Panc1 (cell line): ENCODE measurements at regions not wholly inside any gene's neighbourhood (a gene's known extent, or its start where the extent isn't known, plus 50 kb on each side); places are given as distances from the start of the nearest gene placed in this dataset.
A peak's percentile ranks its signal among the peaks of the same experiment; 100 is the strongest.

Source experiments
- CTCF ChIP-seq: fragments of 450-650 bp; IDR thresholded peaks from 2 replicates; pipeline ENCODE4 v1.5.1; 2017; ENCODE audit warnings: mild to moderate bottlenecking
- REST ChIP-seq, 2 experiments: IDR thresholded peaks; 2 replicates each; pipeline ENCODE4 v1.6.1; 2011 to 2012; ENCODE audit warnings: low read depth in 2 of 2, control low read depth in 1 of 2, low read length in 1 of 2, mild to moderate bottlenecking in 1 of 2, moderate library complexity in 1 of 2; ENCODE audit not compliant: insufficient read depth in 1 of 2

GRCh38 chr12:94074980-94075629, 73.3 kb upstream of the PLXNC1 start:
- TF ChIP-seq CTCF (peak; percentile 74), REST (IDR thresholded peaks at IDR 0.05; ENCODE audit: insufficient read depth in 1 of 2, low read depth in 2 of 2, low read length in 1 of 2) (no peak)
